Endothelial cell of umbilical vein (primary cell): ENCODE measurements at regions not wholly inside any gene's neighbourhood (a gene's known extent, or its start where the extent isn't known, plus 50 kb on each side); places are given as distances from the start of the nearest gene placed in this dataset.

Source experiments
- BruUV-seq: library from RNA; stranded (reverse); fragments of 400-500 nt; replicated peaks from 2 replicates; lab custom pipeline; 2021; lab: Mats Ljungman, UMichigan
- CTCF ChIA-PET: fragments of 300-600, 350-600 bp; sonication (Branson Sonifier 250); formaldehyde crosslinking; loops from one replicate; lab custom pipeline; 2021; ENCODE audit warnings: antibody characterized with exemption, inconsistent platforms; lab: Charles Lee
- POLR2A ChIA-PET: fragments of 300-600, 350-600 bp; sonication (Branson Sonifier 250); formaldehyde crosslinking; loops from one replicate; lab custom pipeline; 2021; ENCODE audit warnings: antibody characterized with exemption, inconsistent platforms; lab: Charles Lee
- DNase-seq: peaks from one replicate; pipeline ENCODE4 v3.0.0-alpha.2; 2011; ENCODE audit warnings: low read depth, low spot score
- FAIRE-seq: peaks from 2 replicates; lab custom pipeline; 2011; peaks lifted over from hg19 to GRCh38; lab: Jason Lieb, UNC
- H2AFZ ChIP-seq: 2 replicates; pipeline ENCODE4 v1.6.0; 2012; ENCODE audit warnings: low read depth, low read length, control low read depth, inconsistent platforms
- H3K27ac ChIP-seq: 2 replicates; pipeline ENCODE4 v1.5.1; 2011; ENCODE audit warnings: low read depth, mild to moderate bottlenecking, control low read depth, low read length, moderate library complexity; ENCODE audit not compliant: insufficient read depth
- H3K27me3 ChIP-seq, 2 experiments: 2 replicates each; pipeline versions ENCODE4 v1.6.0 to v1.6.1; 2011; ENCODE audit warnings: low read length in 2 of 2, mixed read lengths in 1 of 2; ENCODE audit not compliant: control insufficient read depth in 2 of 2, insufficient read depth in 2 of 2
- H3K36me3 ChIP-seq, 2 experiments: 2 replicates in 1 of 2; 3 replicates in 1 of 2; pipeline ENCODE4 v1.5.1; 2011; ENCODE audit warnings: low read length in 2 of 2, mild to moderate bottlenecking in 1 of 2, moderate library complexity in 1 of 2; ENCODE audit not compliant: control insufficient read depth in 2 of 2, insufficient read depth in 2 of 2; ENCODE audit errors: extremely low read depth in 1 of 2
- H3K4me1 ChIP-seq: 3 replicates; pipeline ENCODE4 v1.5.1; 2011; ENCODE audit warnings: mild to moderate bottlenecking, low read length; ENCODE audit not compliant: control insufficient read depth, insufficient read depth; ENCODE audit errors: extremely low read depth
- H3K4me2 ChIP-seq: 2 replicates; pipeline ENCODE4 v1.6.1; 2011; ENCODE audit warnings: low read length, control low read depth, mixed read lengths; ENCODE audit not compliant: insufficient read depth
- H3K4me3 ChIP-seq, 3 experiments: fragments of 200-600 bp in 1 of 3; sonication (generic), shearing (Covaris generic) in 1 of 3; replicated peaks in 1 of 3; 2 replicates each; pipeline ENCODE4 v1.5.1; 2011 to 2016; ENCODE audit warnings: control low read depth in 3 of 3, low read length in 3 of 3, mild to moderate bottlenecking in 2 of 3, inconsistent platforms in 1 of 3, low read depth in 1 of 3, moderate library complexity in 1 of 3; ENCODE audit not compliant: insufficient read depth in 1 of 3
- H3K79me2 ChIP-seq: 2 replicates; pipeline ENCODE4 v1.6.0; 2012; ENCODE audit warnings: low read length, inconsistent platforms; ENCODE audit not compliant: control insufficient read depth, insufficient read depth
- H3K9ac ChIP-seq: replicated peaks from 2 replicates; pipeline ENCODE3; 2011; ENCODE audit warnings: low read length, control low read depth; ENCODE audit not compliant: insufficient read depth; ENCODE audit errors: extremely low read depth
- H3K9me1 ChIP-seq: replicated peaks from 3 replicates; pipeline ENCODE4 v1.6.0; 2011; ENCODE audit warnings: mild to moderate bottlenecking, low read length; ENCODE audit not compliant: control insufficient read depth, insufficient read depth; ENCODE audit errors: extremely low read depth
- H3K9me3 ChIP-seq: replicated peaks from 2 replicates; pipeline ENCODE4 v1.5.1; 2012; ENCODE audit warnings: low read length, inconsistent platforms; ENCODE audit not compliant: control insufficient read depth, insufficient read depth
- H4K20me1 ChIP-seq: replicated peaks from 2 replicates; pipeline ENCODE3; 2011; ENCODE audit warnings: mild to moderate bottlenecking, low read length; ENCODE audit not compliant: control insufficient read depth, insufficient read depth; ENCODE audit errors: extremely low read depth
- CTCF ChIP-seq, 2 donors: IDR thresholded peaks; 1 replicate in 1 of 2; 2 replicates in 1 of 2; pipeline ENCODE4 v1.5.1; 2011; ENCODE audit warnings: low read length in 2 of 2, mild to moderate bottlenecking in 2 of 2, moderate library complexity in 2 of 2, control low read depth in 1 of 2, inconsistent platforms in 1 of 2, low read depth in 1 of 2; ENCODE audit not compliant: insufficient read depth in 1 of 2; ENCODE audit errors: extremely low read depth in 1 of 2
- EZH2 ChIP-seq: IDR thresholded peaks from 2 replicates; pipeline ENCODE4 v1.6.1; 2012; ENCODE audit warnings: borderline replicate concordance, low read depth, mild to moderate bottlenecking, moderate library complexity, low read length, inconsistent platforms; ENCODE audit not compliant: severe bottlenecking
- FOS ChIP-seq: IDR thresholded peaks from 2 replicates; pipeline ENCODE4 v1.6.1; 2011; ENCODE audit warnings: mild to moderate bottlenecking, low read length, moderate library complexity, borderline replicate concordance; ENCODE audit not compliant: insufficient read depth
- GATA2 ChIP-seq: IDR thresholded peaks from 2 replicates; pipeline ENCODE4 v1.7.0; 2011; ENCODE audit warnings: low read depth, mild to moderate bottlenecking, moderate library complexity, mixed read lengths, low read length; ENCODE audit not compliant: insufficient read length, insufficient read depth
- JUN ChIP-seq: IDR thresholded peaks from 2 replicates; pipeline ENCODE4 v1.6.1; 2011; ENCODE audit warnings: borderline replicate concordance, low read depth; ENCODE audit not compliant: insufficient read length, insufficient read depth
- MAX ChIP-seq: IDR thresholded peaks from 2 replicates; pipeline ENCODE4 v1.6.1; 2011; ENCODE audit not compliant: insufficient read depth, insufficient read length
- MYC ChIP-seq: IDR thresholded peaks from one replicate; pipeline ENCODE4 v1.6.1; 2011; ENCODE audit warnings: mild to moderate bottlenecking, low read depth, low read length
- POLR2A ChIP-seq: IDR thresholded peaks from 2 replicates; pipeline ENCODE4 v1.6.1; 2012; ENCODE audit warnings: low read depth, mild to moderate bottlenecking, control low read depth, low read length
- POLR2AphosphoS5 ChIP-seq: IDR thresholded peaks from 2 replicates; pipeline ENCODE4 v1.6.1; 2012; ENCODE audit warnings: low read depth, mild to moderate bottlenecking, control low read depth, low read length, moderate library complexity; ENCODE audit not compliant: insufficient read depth
- dilution Hi-C: fragments of 300-500 bp; cut with MboI; formaldehyde crosslinking; loops from one replicate; pipeline ENCODE4 v1.15.0; 2019; ENCODE audit warnings: low sequenced_read_pairs; ENCODE audit not compliant: extremely low pct_ligation_motif_present
- intact Hi-C: fragments of 100-400 bp; cut with micrococcal nuclease; formaldehyde crosslinking; loops from one replicate; pipeline ENCODE4 v1.10.0; 2022

- ChIA-PET CTCF (no interaction called here), POLR2A (no interaction called here)
- dilution Hi-C loops: no loop called here
- H3K9me1 ChIP-seq: no peaks in the 10 kb centered on the region
- H3K9me3 ChIP-seq: no peaks in the 10 kb centered on the region
- no peak overlapping the region for H3K9ac ChIP-seq
- no peaks in the 10 kb centered on the region for H3K4me1 ChIP-seq
- H3K4me2 ChIP-seq: no peak overlapping the region
- FAIRE-seq (no peak), DNase-seq (no peak)
- no TSS peak for BruUV-seq
- no peak overlapping the region for H3K27ac ChIP-seq
- TF ChIP-seq JUN (no peak), EZH2 (no peak), MYC (no peak), MAX (no peak), FOS (no peak), POLR2A (no peak), GATA2 (no peak), CTCF (IDR thresholded peaks at IDR 0.05; ENCODE audit: extremely low read depth in 1 of 2, insufficient read depth in 1 of 2, low read depth in 1 of 2, low read length in 2 of 2) (no peak), POLR2AphosphoS5 (no peak)
- H3K4me3 ChIP-seq: no peak overlapping the region
- H4K20me1 ChIP-seq: no peaks in the 10 kb centered on the region
- intact Hi-C loops: no loop called here
- no peaks in the 10 kb centered on the region for H3K79me2 ChIP-seq
- no peaks in the 10 kb centered on the region for H3K36me3 ChIP-seq
- H2AFZ ChIP-seq: no peak overlapping the region
- H3K27me3 ChIP-seq: no peaks in the 10 kb centered on the region
These were observed 266.8 kb upstream of the CRIM1 start for GRCh38 chr2:36088716-36089328.
